Cerebellar nuclear complex (tissue), 1 donor: ENCODE measurements at regions not wholly inside any gene's neighbourhood (a gene's known extent, or its start where the extent isn't known, plus 50 kb on each side); places are given as distances from the start of the nearest gene placed in this dataset.

Experiments
- DNase-seq, 2 experiments: peaks; one replicate each; lab custom pipeline; 2025; lab: John Stamatoyannopoulos, UW

DNA sequence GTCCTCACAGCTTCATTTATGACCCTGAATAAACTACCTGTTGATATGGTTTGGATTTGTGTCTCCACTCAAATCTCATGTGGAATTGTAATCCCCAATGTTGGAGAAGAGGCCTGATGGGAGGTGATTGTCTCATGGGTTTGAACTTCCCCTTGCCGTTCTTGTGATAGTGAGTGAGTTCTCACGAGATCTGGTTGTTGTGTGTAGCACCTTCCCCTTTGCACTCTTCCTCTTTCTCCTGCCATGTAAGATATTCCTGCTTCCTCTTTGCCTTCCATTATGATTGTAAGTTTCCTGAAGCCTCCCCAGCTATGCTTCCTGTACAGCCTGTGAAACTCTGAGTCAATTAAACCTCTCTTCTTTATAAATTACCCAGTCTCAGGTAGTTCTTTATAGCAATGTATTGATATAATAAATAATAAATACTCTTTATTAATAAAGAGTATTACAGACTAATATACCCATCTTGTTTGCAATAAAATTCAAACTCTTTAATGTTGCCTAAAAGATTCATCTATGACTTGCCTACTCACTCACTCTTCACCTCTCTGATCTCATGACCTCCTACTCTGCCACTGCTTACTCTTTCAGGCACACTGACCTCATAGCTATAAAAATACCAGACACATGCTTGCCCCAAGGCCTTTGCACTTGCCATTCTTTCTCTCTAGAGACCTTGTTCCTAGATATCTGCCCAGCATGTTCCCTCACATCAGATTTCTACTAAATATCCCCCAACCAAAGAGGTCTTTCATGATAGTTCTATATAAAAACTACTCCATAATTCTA lies 256.4 kb upstream of the MARCKS start:
- DNase-seq, result no peak

DNA sequence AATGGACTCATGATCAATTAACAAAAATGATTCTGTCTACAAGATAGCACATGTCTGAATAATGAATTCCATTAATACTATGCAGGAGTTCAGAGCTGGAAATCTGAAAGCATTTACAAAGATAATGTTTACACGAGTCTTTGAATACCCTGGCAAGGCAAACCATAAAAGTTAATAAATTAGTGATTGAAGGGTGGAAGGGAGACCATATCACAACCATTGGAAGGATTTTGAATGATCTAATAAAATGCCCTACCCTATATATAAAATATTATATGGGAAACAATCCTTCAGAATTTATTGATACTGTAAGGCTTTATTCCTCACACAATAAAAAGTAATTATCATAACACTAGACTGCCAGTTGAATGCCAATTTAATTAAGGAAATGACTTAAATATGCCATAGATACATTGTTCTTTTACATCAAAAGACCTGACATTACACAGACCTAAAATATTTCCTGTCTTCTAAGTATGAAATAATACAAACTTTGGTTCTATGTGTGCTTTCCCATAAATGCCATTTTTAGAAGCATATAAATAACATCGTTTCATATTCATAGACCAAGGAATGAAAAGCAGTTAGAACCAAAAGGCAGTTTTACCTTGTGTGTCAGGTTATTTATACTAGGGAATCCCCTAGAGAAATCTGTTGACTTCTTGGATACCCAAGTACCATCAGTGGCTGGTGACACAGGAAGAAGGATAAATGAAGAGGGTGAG lies 249.2 kb upstream of the MARCKS start:
- no peak for DNase-seq

DNA sequence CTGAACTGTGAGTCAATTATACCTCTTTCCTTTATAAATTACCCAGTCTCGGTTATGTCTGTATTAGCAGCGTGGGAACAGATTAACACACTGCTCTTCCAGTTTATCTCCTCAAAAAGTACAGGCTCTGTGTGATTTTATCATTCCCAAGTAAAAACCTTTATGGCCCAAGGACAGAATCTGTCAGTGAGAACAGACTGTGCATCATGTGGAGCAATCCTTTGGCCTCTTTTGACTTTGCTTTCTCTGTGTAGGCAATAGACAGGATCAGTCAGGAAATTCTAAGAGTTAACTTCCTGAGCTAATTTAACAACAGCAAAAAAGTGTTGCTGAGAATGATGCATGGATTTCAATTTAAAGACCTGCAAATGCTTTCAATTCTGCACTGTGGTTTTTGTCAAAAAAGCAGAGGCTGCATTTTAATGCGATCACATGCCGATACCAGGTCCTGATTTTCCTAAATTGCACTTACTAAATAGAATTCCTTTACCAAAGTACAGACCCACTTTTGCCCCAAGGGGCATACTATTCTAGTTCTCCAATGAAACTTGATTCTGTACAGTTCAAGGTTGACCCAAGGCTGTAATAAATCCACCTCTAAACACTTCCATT lies 246.7 kb upstream of the MARCKS start:
- DNase-seq, result no peak

DNA sequence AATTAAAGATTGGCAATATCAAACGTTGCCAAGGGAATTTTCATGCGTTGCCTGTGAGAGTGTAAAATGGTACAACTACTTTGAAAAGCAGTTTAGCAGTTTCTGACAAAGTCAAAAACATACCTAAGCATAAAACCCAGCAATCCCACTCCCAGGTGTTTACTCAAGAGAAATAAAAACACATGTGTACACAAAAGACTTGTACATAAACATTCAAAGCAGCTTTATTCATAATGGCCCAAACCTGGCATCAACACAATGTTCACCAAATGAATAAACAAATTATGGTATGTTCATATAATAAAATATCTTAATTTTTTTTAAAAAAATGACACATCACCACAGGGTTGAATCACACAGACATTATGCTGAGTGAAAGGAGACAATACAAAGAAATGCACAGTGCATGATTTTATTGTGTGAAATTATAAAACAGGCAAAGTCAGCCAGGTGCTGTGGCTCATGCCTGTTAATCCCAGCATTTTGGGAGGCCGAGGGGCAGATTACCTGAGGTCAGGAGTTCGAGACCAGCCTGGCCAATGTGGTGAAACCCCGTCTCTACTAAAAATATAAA lies 240.4 kb upstream of the MARCKS start:
- DNase-seq, result no peak

DNA sequence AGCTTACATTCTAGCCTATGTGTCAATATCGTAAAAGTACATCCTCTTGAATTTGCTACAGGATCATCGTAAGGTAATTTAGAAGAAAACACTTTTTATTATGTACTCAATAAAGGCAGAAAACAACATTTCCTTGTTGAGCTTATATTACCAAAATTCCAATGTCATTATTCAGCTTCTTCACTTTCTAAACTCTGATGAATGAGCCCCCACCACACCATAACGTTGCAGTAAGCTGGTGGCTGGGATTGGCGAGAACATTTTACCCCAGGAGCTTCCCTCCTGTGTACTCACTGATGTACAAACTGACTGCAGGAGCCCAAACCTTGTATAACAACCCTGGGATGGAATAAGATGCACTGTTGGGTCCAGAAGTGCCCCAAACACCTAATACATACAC lies 238.1 kb upstream of the MARCKS start:
- DNase-seq, result no peak

DNA sequence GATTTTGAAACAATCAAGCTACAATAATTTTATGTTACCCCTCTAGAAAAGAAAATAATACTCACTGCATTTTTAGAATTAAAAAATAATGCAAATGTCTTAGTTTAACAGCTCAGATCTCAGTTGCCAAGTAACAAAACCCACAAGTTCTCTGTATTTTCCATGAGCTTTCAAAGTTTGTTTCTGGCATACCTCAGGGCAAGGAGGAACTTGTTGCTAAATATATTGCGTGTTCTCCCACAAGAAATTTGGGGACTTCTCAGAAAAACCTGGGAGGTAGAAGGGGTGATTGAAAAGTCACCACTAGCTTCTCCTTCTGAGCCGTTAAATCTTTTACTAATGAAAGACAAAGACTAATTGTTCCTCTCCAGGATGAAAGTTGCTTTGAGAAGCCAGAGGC lies 236.8 kb upstream of the MARCKS start:
- DNase-seq, result no peak

DNA sequence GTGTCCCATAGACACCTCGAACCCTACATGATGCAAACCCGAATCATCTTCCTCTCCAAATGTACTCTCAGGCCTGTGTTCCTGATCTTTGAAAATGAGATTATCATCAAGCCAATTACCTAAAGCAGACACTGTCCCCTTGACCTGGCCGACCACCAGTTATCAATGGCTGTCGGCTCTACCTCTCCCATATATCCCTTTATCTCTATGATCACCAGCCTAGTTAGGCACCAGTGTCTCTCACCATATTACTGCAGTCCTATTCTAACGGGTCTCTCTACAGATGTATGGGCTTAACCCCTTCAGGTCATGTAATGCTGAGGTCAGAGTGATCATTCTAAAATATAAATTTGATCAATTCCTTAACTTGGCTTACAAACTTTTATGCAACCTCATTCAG lies 234.9 kb upstream of the MARCKS start:
- DNase-seq, result no peak

DNA sequence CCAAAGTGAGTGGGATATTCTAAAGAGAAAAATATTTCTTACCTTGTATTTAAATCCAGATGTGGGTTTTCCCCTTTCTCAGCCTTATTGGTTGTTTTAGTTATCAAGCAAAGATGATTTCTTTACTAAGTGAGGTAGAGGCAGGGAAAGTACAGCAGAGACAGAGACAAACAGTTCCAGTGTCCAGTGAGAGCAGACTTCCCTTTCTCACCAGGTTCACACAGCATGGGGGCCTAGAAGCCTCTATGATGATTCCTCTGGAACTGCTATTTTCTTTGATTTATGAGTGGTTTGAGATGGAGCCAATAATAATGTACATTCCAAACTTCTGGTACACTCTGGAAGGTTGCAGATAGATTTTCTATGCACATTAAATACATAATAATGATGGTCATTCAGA lies 234.0 kb upstream of the MARCKS start:
- no peak for DNase-seq

DNA sequence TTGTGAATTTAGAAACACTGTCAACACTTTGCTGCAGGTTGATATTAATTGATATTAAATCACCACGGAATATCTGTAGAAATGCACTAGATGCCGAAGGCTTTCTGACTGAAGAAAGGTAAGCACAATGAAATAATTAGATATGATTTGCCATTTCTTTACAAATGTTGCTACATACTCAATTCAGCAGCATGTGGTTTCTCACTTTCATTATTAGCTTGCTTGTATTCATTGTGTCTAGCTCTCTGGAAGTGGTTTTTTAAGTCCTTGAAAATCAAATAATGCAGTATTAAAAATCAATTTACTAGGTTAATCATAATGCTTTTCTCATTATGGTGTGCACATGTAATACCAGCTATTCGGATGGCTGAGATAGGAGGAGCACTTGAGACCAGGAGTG lies 231.3 kb upstream of the MARCKS start:
- no peak for DNase-seq

DNA sequence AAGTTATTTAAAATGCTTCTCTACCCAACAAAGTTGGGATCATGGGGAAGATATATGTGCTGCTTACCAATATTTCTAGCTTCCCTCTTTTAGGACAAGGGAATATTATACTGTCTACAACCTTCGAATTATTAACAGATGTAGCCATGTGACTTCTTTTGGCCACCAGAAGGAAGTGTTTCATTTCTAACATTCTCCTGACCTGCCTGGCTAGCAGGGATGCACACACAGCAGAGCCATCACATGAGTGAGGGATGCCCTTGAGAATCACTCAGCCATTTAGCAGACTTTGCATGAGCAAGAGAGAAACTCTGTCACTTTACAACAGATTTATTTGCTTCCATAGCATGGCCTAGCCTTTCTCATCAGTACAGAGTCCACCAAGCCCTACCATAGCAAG lies 230.7 kb upstream of the MARCKS start:
- DNase-seq, result no peak

DNA sequence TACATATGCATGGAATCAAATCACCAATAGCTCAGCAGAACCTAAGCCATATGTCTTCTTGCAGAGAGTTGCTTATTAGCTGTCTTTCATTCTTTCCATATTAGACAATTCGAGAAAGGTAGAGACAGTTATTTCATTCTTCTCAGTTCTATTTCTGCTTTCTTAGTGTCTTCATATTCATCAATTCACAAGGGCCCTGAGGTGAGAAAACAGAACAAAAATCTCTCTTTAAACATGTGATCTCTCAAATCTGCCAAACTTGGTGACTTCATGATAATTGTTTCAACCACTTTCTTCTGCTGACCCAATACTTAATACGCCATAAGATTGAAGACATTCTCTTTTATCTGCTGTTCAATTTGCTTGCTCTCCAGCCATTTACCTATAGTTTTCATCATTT lies 229.7 kb upstream of the MARCKS start:
- DNase-seq, result no peak

DNA sequence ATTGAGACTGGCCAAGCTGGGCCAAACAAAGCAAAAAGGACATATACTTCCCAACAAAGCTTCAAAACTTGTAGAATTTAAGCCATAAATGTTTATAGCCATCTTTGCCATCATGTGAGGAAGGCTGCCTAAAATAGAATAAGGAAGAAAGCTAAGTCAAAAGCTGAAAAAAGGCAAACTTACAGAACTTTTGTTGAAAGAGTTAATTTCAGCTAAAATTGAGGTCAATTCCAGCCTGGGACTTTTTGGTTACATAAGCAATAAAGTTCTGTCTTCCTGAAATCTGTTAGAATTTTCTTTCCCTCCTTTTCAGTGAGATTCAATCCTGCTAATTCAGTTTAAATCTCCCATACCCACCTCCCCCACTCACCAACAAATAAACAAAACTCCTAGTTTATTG lies 227.9 kb upstream of the MARCKS start:
- no peak for DNase-seq

DNA sequence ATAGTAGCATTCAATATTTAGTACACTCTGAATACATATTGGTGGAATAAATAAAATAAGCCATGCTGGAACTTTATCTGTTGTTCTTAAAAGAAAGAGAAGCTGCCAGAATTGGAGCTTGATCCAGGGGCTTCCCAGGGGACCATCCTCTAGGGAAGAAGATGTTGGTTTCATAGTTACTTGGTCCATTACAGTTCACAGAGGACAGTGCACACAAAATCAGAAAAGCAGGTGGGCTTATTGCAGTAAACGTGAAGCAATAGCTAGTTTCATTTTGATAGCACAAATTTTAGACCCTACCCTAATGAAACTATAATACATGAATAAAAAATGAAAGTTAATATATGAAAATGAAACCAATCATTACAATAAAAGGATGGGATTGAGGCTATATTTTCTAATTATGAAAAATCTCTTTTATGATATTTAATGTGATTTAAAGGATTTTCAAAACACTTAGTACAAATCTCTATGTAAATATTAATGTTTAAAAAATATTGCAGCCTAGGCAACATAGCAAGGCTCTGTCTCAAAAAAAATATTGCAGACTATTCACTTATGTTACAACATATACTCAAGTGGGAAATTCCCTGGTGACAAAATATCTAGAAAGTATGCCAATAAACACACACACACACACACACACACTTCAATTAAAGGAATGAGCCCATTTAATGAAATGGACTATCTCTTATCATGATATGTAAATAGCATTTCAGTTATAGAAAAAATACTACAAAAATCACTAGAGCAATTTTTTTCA lies 227.0 kb upstream of the MARCKS start:
- no peak for DNase-seq

DNA sequence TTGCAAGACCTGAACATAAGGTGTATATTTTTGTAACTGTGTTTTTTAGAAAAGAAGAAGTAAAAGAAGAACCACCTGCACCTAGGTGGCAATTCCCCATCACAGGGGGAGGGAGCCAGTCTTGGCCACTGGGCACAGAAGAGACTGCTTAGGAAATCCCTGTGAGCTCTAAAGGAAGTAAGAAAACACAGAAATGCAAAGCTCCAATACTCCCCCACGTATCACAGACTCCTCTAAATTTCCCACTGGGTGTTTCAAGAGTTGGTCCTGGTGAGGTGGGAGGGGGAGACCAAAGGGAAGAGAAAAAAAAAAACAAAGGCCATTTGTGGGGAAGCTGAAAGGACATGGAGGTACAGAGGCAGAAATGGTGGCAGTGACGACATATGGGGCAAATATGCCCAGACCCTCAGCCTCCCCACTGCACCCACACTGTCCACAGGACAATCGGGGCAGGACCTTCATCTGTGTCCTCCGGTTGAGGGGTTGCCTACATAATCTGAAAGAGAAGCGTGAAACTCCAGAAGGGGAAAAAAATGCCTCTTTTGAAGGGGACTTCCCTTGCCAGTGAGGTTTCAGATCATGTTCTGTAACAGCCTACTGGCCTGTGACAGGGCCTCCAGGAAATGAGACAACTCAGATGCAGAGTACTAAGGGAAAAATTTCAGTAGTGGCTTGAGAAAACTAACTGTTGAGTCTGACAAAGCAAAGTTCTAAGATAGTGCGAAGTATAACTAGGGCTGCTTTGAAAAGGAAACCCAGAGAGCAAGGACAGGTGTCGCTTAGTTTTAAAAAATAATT lies 226.2 kb upstream of the MARCKS start:
- DNase-seq, result no peak

DNA sequence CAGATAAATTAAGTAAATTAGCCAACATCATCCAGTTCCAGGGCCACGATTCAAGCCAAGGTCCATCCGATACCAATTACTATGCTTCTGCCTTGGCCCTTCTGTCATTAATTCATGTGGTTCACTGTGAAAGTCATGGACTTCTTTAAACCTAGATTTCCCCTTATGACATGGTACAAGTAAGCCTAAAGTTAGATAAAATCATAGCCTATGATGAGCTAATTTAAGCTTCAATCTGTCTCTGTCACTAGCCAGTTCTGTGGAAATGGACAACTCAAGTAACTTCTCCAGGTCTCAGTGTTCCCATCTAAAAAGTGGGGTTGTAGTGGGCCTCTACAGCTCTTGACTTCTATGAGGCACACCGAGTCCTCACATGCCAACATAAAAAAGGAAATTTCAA lies 225.5 kb upstream of the MARCKS start:
- no peak for DNase-seq

DNA sequence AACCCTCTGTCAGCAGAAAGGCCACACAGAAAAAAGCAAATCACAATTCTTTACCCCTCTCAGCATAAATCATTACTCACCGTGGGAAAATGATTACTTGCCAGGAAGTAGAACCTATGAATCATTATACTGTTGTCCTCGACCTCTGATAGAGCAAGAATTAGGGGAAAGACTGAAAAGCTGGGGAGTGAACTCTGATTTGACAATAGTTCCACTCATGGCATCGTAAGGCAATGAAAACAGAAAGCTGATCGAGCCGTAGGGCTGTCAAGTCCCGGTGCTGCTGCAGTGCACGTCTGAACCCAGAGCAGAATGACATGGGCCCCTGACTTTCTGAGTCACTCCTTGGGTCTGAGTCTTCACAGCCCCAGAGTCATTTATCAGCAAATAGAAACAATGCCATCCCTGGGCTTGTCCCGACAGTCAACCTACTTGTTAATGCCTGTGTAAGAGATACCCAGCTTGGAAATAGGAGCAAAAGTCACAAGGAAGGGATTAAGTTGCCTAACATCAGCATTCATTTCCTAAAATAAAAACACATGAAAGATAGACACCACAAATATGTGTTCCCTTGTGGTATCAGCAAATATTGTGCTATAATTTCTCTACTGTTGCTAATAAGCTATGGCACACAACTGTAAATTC lies 224.8 kb upstream of the MARCKS start:
- no peak for DNase-seq

DNA sequence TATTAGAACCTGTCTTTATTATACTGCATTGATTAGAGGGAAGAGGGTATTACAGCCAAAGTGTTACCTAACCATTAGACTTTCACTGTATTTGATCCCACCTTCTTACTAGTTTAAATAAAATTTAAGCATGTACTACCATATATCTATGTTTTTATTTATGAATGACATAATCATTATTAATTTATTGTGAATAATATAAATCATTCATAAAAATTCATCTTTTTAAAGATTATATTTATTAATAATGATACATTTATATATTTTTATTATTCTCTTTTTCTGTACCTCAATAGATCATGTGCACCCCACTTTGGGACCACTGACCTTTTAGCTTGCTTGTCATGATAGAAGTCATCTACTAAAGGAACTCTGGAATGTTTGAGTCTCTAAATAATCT lies 223.5 kb upstream of the MARCKS start:
- no peak for DNase-seq

DNA sequence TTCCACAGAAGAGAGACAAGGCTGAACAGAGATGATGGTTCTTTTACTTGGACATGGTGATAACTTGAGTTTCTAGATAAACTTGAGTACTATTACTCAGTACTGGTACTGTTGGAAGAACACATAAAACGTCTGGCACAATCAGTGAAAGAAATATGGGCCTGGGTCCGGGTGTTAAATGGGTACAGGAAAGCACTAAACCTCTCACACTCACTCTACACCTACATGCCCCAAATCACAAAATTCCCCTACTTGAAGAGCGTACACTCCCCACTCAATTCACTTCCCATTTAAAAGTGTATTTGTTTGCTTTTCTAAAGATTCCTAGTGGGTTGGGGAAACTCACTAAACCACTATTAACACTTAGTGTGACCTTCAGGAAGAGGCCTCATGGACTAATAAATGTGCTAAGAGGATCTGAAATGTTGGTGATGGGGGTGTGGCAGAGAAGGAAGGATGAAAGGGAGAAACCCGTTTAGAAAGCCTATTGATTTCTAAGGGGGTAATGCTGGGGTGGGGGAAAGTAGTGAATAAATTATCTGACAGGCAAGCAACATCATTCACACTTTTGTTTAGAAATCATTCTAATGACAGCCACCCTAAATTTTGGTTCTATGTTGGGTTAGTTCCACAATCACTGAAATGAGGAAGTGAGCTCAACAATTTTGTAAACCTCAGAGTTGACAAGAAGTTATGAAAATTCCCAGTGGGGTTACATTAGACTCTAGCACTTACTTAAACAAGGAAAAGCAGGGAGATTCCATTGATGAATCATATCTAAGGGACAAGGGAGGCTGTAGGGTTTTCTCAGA lies 222.6 kb upstream of the MARCKS start:
- DNase-seq, result no peak

DNA sequence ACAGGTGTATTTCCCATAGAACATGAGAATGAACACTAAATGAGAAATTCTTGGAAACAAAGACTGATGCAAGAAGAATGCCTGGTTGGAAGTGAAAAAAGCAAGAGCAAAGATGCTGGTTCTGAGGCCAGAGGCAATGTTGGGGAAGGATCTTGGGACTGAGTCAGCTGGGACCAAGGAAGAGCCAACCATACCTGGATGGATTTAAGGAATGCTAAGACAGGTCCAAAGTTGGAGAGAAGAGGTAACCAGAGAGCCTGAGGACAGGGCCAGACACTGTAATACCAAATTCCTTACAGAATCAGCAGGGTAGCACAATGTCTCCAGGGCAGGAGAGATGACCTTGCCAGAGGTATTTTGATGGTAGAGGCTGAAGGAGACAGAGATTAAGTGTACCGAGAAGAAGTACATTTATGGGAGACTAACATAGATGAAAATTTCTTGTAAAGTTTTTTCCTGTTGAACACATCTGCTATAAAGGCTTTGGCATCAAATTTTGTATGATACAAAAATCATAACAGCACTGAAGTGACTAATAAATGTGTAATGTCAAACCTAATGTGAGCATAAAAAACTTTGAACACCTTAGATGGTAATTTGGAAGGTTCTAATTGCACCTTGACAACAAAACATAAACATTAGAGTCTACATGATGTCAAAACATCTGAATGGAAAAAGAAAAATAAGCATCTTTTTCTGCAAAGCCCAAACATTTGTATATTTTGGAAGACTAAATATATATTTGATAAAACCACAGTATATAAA lies 221.7 kb upstream of the MARCKS start:
- no peak for DNase-seq
